Activated CD4-positive, alpha-beta memory T cell treated with anti-CD3 and anti-CD28 coated beads for 36 hours (primary cell): ENCODE measurements at regions not wholly inside any gene's neighbourhood (a gene's known extent, or its start where the extent isn't known, plus 50 kb on each side); places are given as distances from the start of the nearest gene placed in this dataset.
"Not testable (repeated sequence)": the region's sequence is repeated elsewhere in the genome, so short reads cannot be mapped to it uniquely, and the experiment has no call there.

Experiments used
- CTCF ChIA-PET: fragments of 350-600 bp; sonication (Branson Sonifier 250); formaldehyde crosslinking; loops from one replicate; lab custom pipeline; 2021; ENCODE audit warnings: antibody characterized with exemption, inconsistent platforms; lab: Charles Lee
- POLR2A ChIA-PET: fragments of 350-600 bp; sonication (Branson Sonifier 250); formaldehyde crosslinking; loops from one replicate; lab custom pipeline; 2021; ENCODE audit warnings: antibody characterized with exemption; lab: Charles Lee
- DNase-seq: peaks from one replicate; pipeline ENCODE4 v3.0.0-alpha.2; 2020
- H3K27ac Mint-ChIP-seq: one replicate; pipeline ENCODE4 v1.8.0; 2021; ENCODE audit warnings: mixed read lengths
- H3K27me3 Mint-ChIP-seq: one replicate; pipeline ENCODE4 v1.8.0; 2021; ENCODE audit warnings: mixed read lengths
- H3K36me3 Mint-ChIP-seq: one replicate; pipeline ENCODE4 v1.8.0; 2021; ENCODE audit warnings: mixed read lengths
- H3K4me1 Mint-ChIP-seq: one replicate; pipeline ENCODE4 v1.8.0; 2021; ENCODE audit warnings: low read depth, mixed read lengths
- H3K4me3 Mint-ChIP-seq: one replicate; pipeline ENCODE4 v1.8.0; 2021; ENCODE audit warnings: mild to moderate bottlenecking, mixed read lengths
- H3K9me3 Mint-ChIP-seq: one replicate; pipeline ENCODE4 v1.8.0; 2021; ENCODE audit warnings: mixed read lengths
- intact Hi-C: fragments of 100-400 bp; cut with micrococcal nuclease; formaldehyde crosslinking; loops from one replicate; pipeline ENCODE4 v1.15.1; 2023

- CTCF ChIA-PET: no interaction called here
- no peaks in the 10 kb centered on the region for H3K4me1 Mint-ChIP-seq
- H3K4me3 Mint-ChIP-seq: no peak overlapping the region
- no peaks in the 10 kb centered on the region for H3K36me3 Mint-ChIP-seq
- H3K27me3 Mint-ChIP-seq: no peaks in the 10 kb centered on the region
- no peak overlapping the region for H3K27ac Mint-ChIP-seq
- DNase-seq: no peak
- peaks cover 7% of the 10 kb centered on the region for H3K9me3 Mint-ChIP-seq
- POLR2A ChIA-PET: no interaction called here
- intact Hi-C loops: no loop called here
These were observed 72.5 kb upstream of the CTBP2 start for GRCh38 chr10:125232841-125233240.

DNA sequence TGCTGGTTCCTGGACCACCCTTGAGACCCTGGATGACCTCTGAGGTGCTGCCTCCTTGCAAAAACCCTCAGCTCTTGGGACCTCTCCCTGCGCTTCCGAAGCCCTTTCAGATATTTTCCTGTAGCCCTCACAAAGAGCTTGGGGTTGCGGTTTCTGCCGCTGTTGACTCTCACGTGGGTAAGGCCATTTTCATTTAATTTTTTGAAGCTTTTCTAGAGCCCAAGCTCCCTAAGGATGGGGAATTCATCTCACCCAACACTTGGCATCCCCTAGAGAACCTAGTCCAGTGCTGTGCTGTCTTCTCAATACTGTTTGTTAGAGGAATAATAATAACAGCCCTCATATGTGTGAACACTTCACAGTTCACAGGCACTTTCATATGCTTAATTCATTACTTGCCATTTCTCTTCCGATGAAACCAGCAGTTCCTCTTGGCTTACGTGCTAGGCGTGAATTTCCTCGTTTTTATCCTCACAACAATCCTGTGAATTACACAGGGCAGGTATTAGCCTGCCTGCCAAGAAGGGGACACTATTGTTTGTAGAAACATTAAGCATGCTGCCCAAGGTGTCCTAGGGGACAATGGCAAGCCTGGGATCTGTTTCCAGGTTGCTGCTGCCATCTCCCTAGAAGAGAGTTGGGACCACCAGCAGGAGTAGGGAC, 71.6 kb upstream of the CTBP2 start:
- CTCF ChIA-PET: no interaction called here
- intact Hi-C loops: no loop called here
- Mint-ChIP-seq H3K27me3 (no peaks in the 10 kb centered on the region), H3K4me3 (no peak overlapping the region), H3K36me3 (no peaks in the 10 kb centered on the region), H3K9me3 (peaks cover 7% of the 10 kb centered on the region), H3K4me1 (no peaks in the 10 kb centered on the region), H3K27ac (no peak overlapping the region)
- DNase-seq: no peak
- POLR2A ChIA-PET: no interaction called here

- POLR2A ChIA-PET: no interaction called here
- no peaks in the 10 kb centered on the region for H3K4me1 Mint-ChIP-seq
- H3K27ac Mint-ChIP-seq: no peak overlapping the region
- H3K27me3 Mint-ChIP-seq: no peaks in the 10 kb centered on the region
- CTCF ChIA-PET: no interaction called here
- no peak overlapping the region for H3K4me3 Mint-ChIP-seq
- DNase-seq: no peak
- peaks cover 5% of the 10 kb centered on the region for H3K9me3 Mint-ChIP-seq
- intact Hi-C loops: no loop called here
- H3K36me3 Mint-ChIP-seq: no peaks in the 10 kb centered on the region
These were observed 70.9 kb upstream of the CTBP2 start for GRCh38 chr10:125231116-125231812.

- POLR2A ChIA-PET: no interaction called here
- Mint-ChIP-seq H3K4me1 (no peaks in the 10 kb centered on the region), H3K27ac (no peak overlapping the region)
These were observed 69.9 kb upstream of the CTBP2 start for GRCh38 chr10:125230251-125230650.

GRCh38 chr10:125228245-125228940, 68.0 kb upstream of the CTBP2 start:
- H3K27me3 Mint-ChIP-seq, CTCF ChIA-PET, H3K4me3 Mint-ChIP-seq, H3K36me3 Mint-ChIP-seq, POLR2A ChIA-PET, intact Hi-C loops, DNase-seq, H3K27ac Mint-ChIP-seq, H3K9me3 Mint-ChIP-seq, H3K4me1 Mint-ChIP-seq: not testable (repeated sequence)

More at GRCh38 chr10:125230251-125230650, 69.9 kb upstream of the CTBP2 start:
- Mint-ChIP-seq H3K27me3 (no peaks in the 10 kb centered on the region), H3K4me3 (no peak overlapping the region), H3K36me3 (no peaks in the 10 kb centered on the region), H3K9me3 (peaks cover 5% of the 10 kb centered on the region)
- CTCF ChIA-PET: no interaction called here
- intact Hi-C loops: no loop called here
- no peak for DNase-seq

DNA sequence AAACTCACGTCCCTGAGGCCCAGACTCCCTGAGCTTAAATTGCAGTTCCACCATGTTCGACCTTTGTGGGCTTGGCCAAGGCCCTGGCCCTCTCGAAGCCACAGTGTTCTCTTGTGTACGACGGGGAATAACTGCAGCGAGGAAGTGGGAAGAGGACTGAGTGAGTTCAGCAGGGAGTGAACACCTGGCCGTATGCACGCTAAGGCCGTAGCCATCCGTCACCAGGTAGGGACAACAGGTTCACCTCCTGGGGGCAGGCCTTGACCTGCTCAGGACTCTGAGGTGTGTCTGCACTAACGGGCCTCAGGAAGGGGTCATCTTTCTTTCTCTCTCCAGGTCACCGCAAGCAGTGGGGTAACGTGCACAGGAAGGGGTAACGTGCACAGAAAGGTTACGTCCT, 67.2 kb upstream of the CTBP2 start:
- intact Hi-C loops: no loop called here
- no peak overlapping the region for H3K4me3 Mint-ChIP-seq
- CTCF ChIA-PET: no interaction called here
- DNase-seq: no peak
- no peaks in the 10 kb centered on the region for H3K27me3 Mint-ChIP-seq
- POLR2A ChIA-PET: no interaction called here
- no peaks in the 10 kb centered on the region for H3K4me1 Mint-ChIP-seq
- peaks cover 5% of the 10 kb centered on the region for H3K9me3 Mint-ChIP-seq
- H3K36me3 Mint-ChIP-seq: no peaks in the 10 kb centered on the region
- no peak overlapping the region for H3K27ac Mint-ChIP-seq

- Mint-ChIP-seq H3K36me3 (no peaks in the 10 kb centered on the region), H3K4me1 (no peaks in the 10 kb centered on the region), H3K27ac (no peak overlapping the region), H3K27me3 (no peaks in the 10 kb centered on the region), H3K4me3 (no peak overlapping the region), H3K9me3 (peaks cover 5% of the 10 kb centered on the region)
- no peak for DNase-seq
- POLR2A ChIA-PET: no interaction called here
- CTCF ChIA-PET: no interaction called here
- intact Hi-C loops: no loop called here
These were observed 66.5 kb upstream of the CTBP2 start for GRCh38 chr10:125226823-125227222.

GRCh38 chr10:125226005-125226404, 65.6 kb upstream of the CTBP2 start:
- H3K9me3 Mint-ChIP-seq: peaks cover 5% of the 10 kb centered on the region
- H3K27ac Mint-ChIP-seq: no peak overlapping the region
- intact Hi-C loops: no loop called here
- DNase-seq: no peak
- CTCF ChIA-PET: no interaction called here
- H3K4me1 Mint-ChIP-seq: no peaks in the 10 kb centered on the region
- H3K27me3 Mint-ChIP-seq: peaks cover 1% of the 10 kb centered on the region
- POLR2A ChIA-PET: no interaction called here
- H3K36me3 Mint-ChIP-seq: no peaks in the 10 kb centered on the region
- no peak overlapping the region for H3K4me3 Mint-ChIP-seq

DNA sequence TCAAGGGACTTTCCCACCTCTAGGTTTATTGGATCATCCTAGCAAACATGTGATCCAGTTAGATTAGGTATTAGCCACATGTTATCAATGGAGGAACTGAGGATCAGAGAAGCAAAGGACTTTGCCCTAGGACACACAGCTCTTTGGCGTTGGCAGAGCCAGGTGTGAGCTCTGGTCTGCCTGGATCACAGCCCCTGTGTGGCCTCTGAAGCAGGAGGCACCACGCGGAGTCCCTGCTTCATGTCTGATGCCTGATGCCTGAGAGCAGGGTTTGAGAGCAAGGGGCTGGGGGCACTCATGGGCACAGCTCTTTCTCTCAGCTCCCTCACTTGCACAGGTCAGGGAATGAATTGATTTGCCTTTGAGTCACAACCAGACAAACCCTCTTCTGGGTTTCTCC, 64.7 kb upstream of the CTBP2 start:
- POLR2A ChIA-PET: no interaction called here
- no peaks in the 10 kb centered on the region for H3K36me3 Mint-ChIP-seq
- intact Hi-C loops: no loop called here
- H3K4me1 Mint-ChIP-seq: no peaks in the 10 kb centered on the region
- H3K9me3 Mint-ChIP-seq: peaks cover 5% of the 10 kb centered on the region
- CTCF ChIA-PET: no interaction called here
- no peak overlapping the region for H3K27ac Mint-ChIP-seq
- DNase-seq: no peak
- H3K27me3 Mint-ChIP-seq: peaks cover 1% of the 10 kb centered on the region
- H3K4me3 Mint-ChIP-seq: no peak overlapping the region

DNA sequence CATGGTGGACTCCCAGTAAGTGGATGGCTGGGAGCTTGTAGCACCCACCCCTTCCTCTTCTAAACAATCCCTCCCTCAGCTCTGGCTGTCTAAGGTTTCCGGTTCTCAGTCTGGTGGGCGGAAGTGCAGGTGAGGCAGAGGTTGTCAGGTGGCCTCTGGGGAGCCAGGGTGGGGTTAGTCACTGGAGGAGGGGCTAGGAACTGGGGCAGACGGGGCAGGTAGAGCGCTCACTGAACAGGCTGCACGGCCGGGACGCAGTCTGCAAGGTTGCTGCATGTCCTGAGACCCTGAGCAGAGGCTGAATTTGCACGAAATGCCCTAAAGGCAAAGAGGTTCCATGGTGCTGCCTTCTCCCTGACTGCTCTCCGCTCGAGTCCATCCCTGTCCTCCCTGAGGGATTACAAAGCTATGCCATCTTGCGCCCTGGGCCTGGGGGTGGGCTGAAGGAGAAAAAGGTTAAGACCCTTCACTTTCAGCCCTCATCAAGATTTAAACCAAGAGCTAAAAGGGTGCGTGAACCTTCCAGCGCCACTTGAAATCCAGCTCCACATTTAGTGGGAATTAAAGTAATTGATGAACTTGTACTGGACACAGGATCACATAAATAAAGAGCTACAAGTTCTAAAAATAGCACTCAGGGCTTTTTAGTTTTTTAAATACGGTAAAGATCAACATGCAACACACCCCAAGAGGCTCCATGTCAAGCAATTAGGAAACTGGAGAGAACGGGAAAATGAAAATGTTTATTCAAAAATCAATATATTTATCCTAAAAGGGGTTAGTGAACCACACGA, 62.3 kb upstream of the CTBP2 start:
- no peak overlapping the region for H3K27ac Mint-ChIP-seq
- H3K9me3 Mint-ChIP-seq: peaks cover 4% of the 10 kb centered on the region
- no peaks in the 10 kb centered on the region for H3K36me3 Mint-ChIP-seq
- H3K4me1 Mint-ChIP-seq: no peaks in the 10 kb centered on the region
- CTCF ChIA-PET: no interaction called here
- H3K27me3 Mint-ChIP-seq: peaks cover 1% of the 10 kb centered on the region
- POLR2A ChIA-PET: no interaction called here
- no peak for DNase-seq
- H3K4me3 Mint-ChIP-seq: no peak overlapping the region
- intact Hi-C loops: no loop called here

DNA sequence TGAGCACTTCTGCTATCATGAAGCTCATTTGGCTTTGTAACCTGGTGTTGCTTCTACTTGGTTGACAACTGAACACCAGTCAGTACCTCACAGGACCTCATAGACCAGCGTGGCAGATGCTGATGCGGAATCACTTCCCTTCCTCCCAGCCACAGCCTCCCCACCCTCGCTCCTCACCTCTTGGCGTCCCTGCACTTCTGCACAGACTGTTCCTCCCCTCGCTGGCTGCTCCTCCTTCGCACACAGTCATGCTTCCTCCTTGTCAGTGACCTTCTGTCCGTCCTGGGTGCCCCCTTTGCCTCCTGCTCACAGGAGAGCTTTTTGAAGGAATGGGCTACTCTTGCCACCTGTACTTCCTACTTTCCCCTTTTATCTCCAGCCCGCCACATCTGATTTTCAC, 61.4 kb upstream of the CTBP2 start:
- no peak overlapping the region for H3K27ac Mint-ChIP-seq
- intact Hi-C loops: no loop called here
- H3K27me3 Mint-ChIP-seq: peaks cover 1% of the 10 kb centered on the region

DNA sequence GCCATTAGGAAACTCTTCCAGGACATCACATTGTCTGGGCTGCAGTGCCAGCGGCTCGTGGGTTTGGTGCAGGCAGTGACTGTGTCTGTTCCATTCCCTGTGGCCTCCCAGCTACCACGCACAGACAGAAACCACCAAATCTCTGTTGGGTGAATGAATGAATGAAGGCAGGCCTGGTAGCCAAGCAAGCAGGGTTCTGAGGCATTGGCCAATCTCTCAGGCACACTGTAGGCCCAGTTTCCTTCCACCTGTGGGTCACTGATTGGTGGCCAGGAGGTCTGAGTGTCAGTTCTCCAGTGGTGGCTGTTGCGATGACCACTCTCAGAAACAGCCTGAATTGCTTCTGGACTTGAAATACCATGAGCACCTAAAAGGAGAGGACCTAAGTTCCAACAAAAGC, 59.4 kb upstream of the CTBP2 start:
- H3K4me3 Mint-ChIP-seq: no peak overlapping the region
- no peaks in the 10 kb centered on the region for H3K36me3 Mint-ChIP-seq
- POLR2A ChIA-PET: no interaction called here
- CTCF ChIA-PET: no interaction called here
- intact Hi-C loops: no loop called here
- peaks cover 1% of the 10 kb centered on the region for H3K27me3 Mint-ChIP-seq
- H3K9me3 Mint-ChIP-seq: no peaks in the 10 kb centered on the region
- no peak for DNase-seq
- no peaks in the 10 kb centered on the region for H3K4me1 Mint-ChIP-seq
- H3K27ac Mint-ChIP-seq: no peak overlapping the region

More for the DNA sequence above, 61.4 kb upstream of the CTBP2 start:
- H3K4me1 Mint-ChIP-seq: no peaks in the 10 kb centered on the region
- ChIA-PET CTCF (no interaction called here), POLR2A (no interaction called here)
- no peaks in the 10 kb centered on the region for H3K9me3 Mint-ChIP-seq
- DNase-seq: no peak
- H3K36me3 Mint-ChIP-seq: no peaks in the 10 kb centered on the region
- no peak overlapping the region for H3K4me3 Mint-ChIP-seq
